Liver (tissue), 8 donors: ENCODE measurements at regions not wholly inside any gene's neighbourhood (a gene's known extent, or its start where the extent isn't known, plus 50 kb on each side); places are given as distances from the start of the nearest gene placed in this dataset.

Source experiments
- DNase-seq: peaks from one replicate; pipeline ENCODE4 v3.0.0-alpha.2; 2017; ENCODE audit warnings: low spot score
- H3K27ac ChIP-seq, 2 donors: one replicate each; pipeline ENCODE4 v1.7.0; 2013; ENCODE audit warnings: inconsistent platforms in 2 of 2, low read length in 2 of 2, control low read depth in 1 of 2, low read depth in 1 of 2, mild to moderate bottlenecking in 1 of 2
- H3K27me3 ChIP-seq, 4 donors: one replicate each; pipeline versions ENCODE4 v1.6.1 to v1.7.0; 2013; ENCODE audit warnings: low read length in 3 of 4, inconsistent platforms in 1 of 4, mild to moderate bottlenecking in 1 of 4, moderate library complexity in 1 of 4; ENCODE audit not compliant: control insufficient read depth in 4 of 4, insufficient read depth in 4 of 4
- H3K36me3 ChIP-seq, 4 donors: one replicate each; pipeline versions ENCODE4 v1.6.1 to v1.7.0; 2013; ENCODE audit warnings: low read length in 3 of 4, mild to moderate bottlenecking in 3 of 4, low read depth in 1 of 4, moderate library complexity in 1 of 4; ENCODE audit not compliant: control insufficient read depth in 4 of 4, insufficient read depth in 3 of 4
- H3K4me1 ChIP-seq, 4 donors: one replicate each; pipeline versions ENCODE4 v1.6.1 to v1.7.0; 2013; ENCODE audit warnings: low read length in 3 of 4, mild to moderate bottlenecking in 3 of 4, moderate library complexity in 1 of 4; ENCODE audit not compliant: control insufficient read depth in 4 of 4, insufficient read depth in 4 of 4
- H3K4me3 ChIP-seq, 3 donors: one replicate each; pipeline versions ENCODE4 v1.6.1 to v1.7.0; 2013; ENCODE audit warnings: low read length in 3 of 3, control low read depth in 1 of 3, low read depth in 1 of 3, mild to moderate bottlenecking in 1 of 3
- H3K9ac ChIP-seq, 2 donors: one replicate each; pipeline ENCODE4 v1.7.0; 2013; ENCODE audit warnings: low read length in 2 of 2, mild to moderate bottlenecking in 2 of 2, moderate library complexity in 2 of 2, control low read depth in 1 of 2, low read depth in 1 of 2
- H3K9me3 ChIP-seq, 4 donors: one replicate each; pipeline versions ENCODE4 v1.6.1 to v1.7.0; 2013; ENCODE audit warnings: low read length in 3 of 4; ENCODE audit not compliant: control insufficient read depth in 4 of 4
- ATF3 ChIP-seq: IDR thresholded peaks from 2 replicates; pipeline ENCODE4 v1.6.1; 2016; ENCODE audit warnings: antibody characterized with exemption
- CTCF ChIP-seq: fragments of 150-350 bp; IDR thresholded peaks from 2 replicates; pipeline ENCODE4 v1.5.1; 2017; ENCODE audit warnings: improper control_type of control experiment, low read depth, low read length; ENCODE audit not compliant: missing input control
- EGR1 ChIP-seq, 2 donors: IDR thresholded peaks; 2 replicates each; pipeline ENCODE4 v1.6.1; 2016 to 2018; ENCODE audit warnings: antibody characterized with exemption in 2 of 2, low read depth in 2 of 2
- FOXA1 ChIP-seq: IDR thresholded peaks from 2 replicates; pipeline ENCODE4 v1.6.1; 2016; ENCODE audit warnings: antibody characterized with exemption
- FOXA2 ChIP-seq: IDR thresholded peaks from 2 replicates; pipeline ENCODE4 v1.6.1; 2016; ENCODE audit warnings: antibody characterized with exemption
- GABPA ChIP-seq, 2 donors: IDR thresholded peaks in 1 of 2; conservative IDR thresholded peaks in 1 of 2; 2 replicates each; pipeline ENCODE4 v1.6.1; 2016; ENCODE audit warnings: antibody characterized with exemption in 2 of 2, mild to moderate bottlenecking in 1 of 2, moderate library complexity in 1 of 2
- HNF4A ChIP-seq, 2 donors: conservative IDR thresholded peaks; 2 replicates each; pipeline ENCODE4 v1.6.1; 2016; ENCODE audit warnings: antibody characterized with exemption in 2 of 2, mild to moderate bottlenecking in 2 of 2
- HNF4G ChIP-seq: IDR thresholded peaks from 2 replicates; pipeline ENCODE4 v1.6.1; 2016; ENCODE audit warnings: antibody characterized with exemption
- JUND ChIP-seq, 2 donors: IDR thresholded peaks; 2 replicates each; pipeline ENCODE4 v1.6.1; 2016; ENCODE audit warnings: antibody characterized with exemption in 2 of 2
- MAX ChIP-seq: IDR thresholded peaks from 2 replicates; pipeline ENCODE4 v1.6.1; 2016; ENCODE audit warnings: antibody characterized with exemption
- NR2F2 ChIP-seq: IDR thresholded peaks from 2 replicates; pipeline ENCODE4 v1.6.1; 2016; ENCODE audit warnings: antibody characterized with exemption
- RAD21 ChIP-seq, 2 donors: IDR thresholded peaks; 2 replicates each; pipeline ENCODE4 v1.6.1; 2016; ENCODE audit warnings: antibody characterized with exemption in 2 of 2, mild to moderate bottlenecking in 2 of 2
- REST ChIP-seq: IDR thresholded peaks from 2 replicates; pipeline ENCODE4 v1.6.1; 2016; ENCODE audit warnings: antibody characterized with exemption, mild to moderate bottlenecking
- RXRA ChIP-seq, 2 donors: IDR thresholded peaks; 2 replicates each; pipeline ENCODE4 v1.6.1; 2017 to 2018; ENCODE audit warnings: antibody characterized with exemption in 2 of 2, mild to moderate bottlenecking in 1 of 2
- SP1 ChIP-seq: IDR thresholded peaks from 2 replicates; pipeline ENCODE4 v1.6.1; 2018; ENCODE audit warnings: antibody characterized with exemption, mild to moderate bottlenecking
- TAF1 ChIP-seq: conservative IDR thresholded peaks from 2 replicates; pipeline ENCODE4 v1.6.1; 2016; ENCODE audit warnings: antibody characterized with exemption, mild to moderate bottlenecking
- YY1 ChIP-seq: IDR thresholded peaks from 2 replicates; pipeline ENCODE4 v1.6.1; 2016; ENCODE audit warnings: antibody characterized with exemption, mild to moderate bottlenecking
- ZBTB33 ChIP-seq: IDR thresholded peaks from 2 replicates; pipeline ENCODE4 v1.6.1; 2016; ENCODE audit warnings: antibody characterized with exemption
- WGBS: extraction: QIAGEN DNeasy Blood & Tissue Kit; methylation state at CpG from one replicate; pipeline ENCODE4 v1.1.7; 2013; 5-methylcytosine and 5-hydroxymethylcytosine counted together
- donor health status: healthy.
- donor health status: healthy.
- donor health status: healthy.
- donor health status: healthy.
- donor health status: healthy.

- H3K36me3 ChIP-seq = no peaks in the 10 kb centered on the region
- H3K9ac ChIP-seq = no peak overlapping the region
- TF ChIP-seq MAX (no peak), TAF1 (no peak), ZBTB33 (no peak), GABPA (IDR thresholded peaks at IDR 0.05 in 1 of 2, conservative IDR thresholded peaks at IDR 0.05 in 1 of 2) (no peak), HNF4G (no peak), SP1 (no peak), NR2F2 (no peak), FOXA1 (no peak), YY1 (no peak), CTCF (no peak), ATF3 (no peak), JUND (IDR thresholded peaks at IDR 0.05) (no peak), HNF4A (conservative IDR thresholded peaks at IDR 0.05) (no peak), RXRA (IDR thresholded peaks at IDR 0.05) (no peak), RAD21 (IDR thresholded peaks at IDR 0.05) (no peak)
- H3K4me1 ChIP-seq = no peaks in the 10 kb centered on the region
- no peak overlapping the region for H3K4me3 ChIP-seq
- H3K27ac ChIP-seq = no peak overlapping the region
- 82% methylated on average over 5 of the region's 5 CpGs for WGBS
- no peaks in the 10 kb centered on the region for H3K9me3 ChIP-seq
- no peaks in the 10 kb centered on the region for H3K27me3 ChIP-seq
- no peak for DNase-seq
These were observed 257.5 kb downstream of the IPMK start for GRCh38 chr10:58010073-58010702.

- H3K9me3 ChIP-seq = no peaks in the 10 kb centered on the region
- WGBS = 43% methylated on average over 2 of the region's 2 CpGs
- H3K4me3 ChIP-seq = no peak overlapping the region
- no peaks in the 10 kb centered on the region for H3K27me3 ChIP-seq
- TF ChIP-seq REST (no peak), ZBTB33 (no peak), FOXA1 (no peak), ATF3 (no peak), RXRA (IDR thresholded peaks at IDR 0.05) (no peak), NR2F2 (no peak), HNF4A (conservative IDR thresholded peaks at IDR 0.05) (no peak), MAX (no peak), SP1 (no peak), JUND (IDR thresholded peaks at IDR 0.05) (no peak), RAD21 (IDR thresholded peaks at IDR 0.05) (no peak), FOXA2 (no peak), TAF1 (no peak), GABPA (IDR thresholded peaks at IDR 0.05 in 1 of 2, conservative IDR thresholded peaks at IDR 0.05 in 1 of 2) (no peak), YY1 (no peak), EGR1 (IDR thresholded peaks at IDR 0.05; ENCODE audit: low read depth in 2 of 2) (no peak)
- H3K4me1 ChIP-seq = no peaks in the 10 kb centered on the region
- no peaks in the 10 kb centered on the region for H3K36me3 ChIP-seq
- H3K27ac ChIP-seq = no peak overlapping the region
- no peak overlapping the region for H3K9ac ChIP-seq
- DNase-seq = no peak
These were observed 263.7 kb downstream of the IPMK start for GRCh38 chr10:58003945-58004344.
